Naive thymus-derived CD4-positive, alpha-beta T cell (primary cell): ENCODE measurements at regions not wholly inside any gene's neighbourhood (a gene's known extent, or its start where the extent isn't known, plus 50 kb on each side); places are given as distances from the start of the nearest gene placed in this dataset.

Experiments
- ATAC-seq: fragments of 150-1000 bp; cut with Tn5 transposase; 2 replicates; pipeline ENCODE4 v1.10.0; 2021; ENCODE audit warnings: mild to moderate bottlenecking, moderate library complexity
- CTCF ChIA-PET: fragments of 350-600 bp; sonication (Branson Sonifier 250); formaldehyde crosslinking; loops from one replicate; lab custom pipeline; 2021; ENCODE audit warnings: antibody characterized with exemption; lab: Charles Lee
- POLR2A ChIA-PET: fragments of 350-600 bp; sonication (Branson Sonifier 250); formaldehyde crosslinking; loops from one replicate; lab custom pipeline; 2021; ENCODE audit warnings: antibody characterized with exemption, inconsistent platforms; lab: Charles Lee
- DNase-seq, 9 donors: peaks; one replicate each; pipeline versions ENCODE4 v3.0.0 to v3.0.0-alpha.2; 2020 to 2022; ENCODE audit warnings: mixed read lengths in 1 of 9
- H3K27ac ChIP-seq: one replicate; pipeline ENCODE4 v1.7.0; 2013; ENCODE audit warnings: mild to moderate bottlenecking, low read depth, low read length, moderate library complexity
- H3K27me3 ChIP-seq, 2 donors: one replicate each; pipeline ENCODE4 v1.7.0; 2013; ENCODE audit warnings: low read length in 2 of 2, mild to moderate bottlenecking in 2 of 2, moderate library complexity in 2 of 2; ENCODE audit not compliant: control insufficient read depth in 2 of 2, insufficient read depth in 2 of 2
- H3K36me3 ChIP-seq, 3 experiments: 1 replicate in 2 of 3; 2 replicates in 1 of 3; pipeline ENCODE4 v1.7.0; 2013; ENCODE audit warnings: low read length in 3 of 3, mild to moderate bottlenecking in 3 of 3, moderate library complexity in 1 of 3; ENCODE audit not compliant: insufficient read depth in 3 of 3, control insufficient read depth in 2 of 3
- H3K4me1 ChIP-seq, 2 donors: one replicate each; pipeline ENCODE4 v1.7.0; 2013; ENCODE audit warnings: low read length in 2 of 2, mild to moderate bottlenecking in 2 of 2, moderate library complexity in 1 of 2; ENCODE audit not compliant: control insufficient read depth in 2 of 2, insufficient read depth in 2 of 2
- H3K4me3 ChIP-seq: 2 replicates; pipeline ENCODE4 v1.7.0; 2013; ENCODE audit warnings: mild to moderate bottlenecking, low read length
- H3K9me3 ChIP-seq, 3 experiments: 1 replicate in 2 of 3; 2 replicates in 1 of 3; pipeline ENCODE4 v1.7.0; 2013; ENCODE audit warnings: low read length in 3 of 3; ENCODE audit not compliant: control insufficient read depth in 2 of 3
- H3K27ac Mint-ChIP-seq, 9 donors: one replicate each; pipeline ENCODE4 v1.8.0; 2020 to 2022; ENCODE audit warnings: mixed read lengths in 9 of 9, mild to moderate bottlenecking in 8 of 9, moderate library complexity in 5 of 9, inconsistent platforms in 2 of 9
- H3K27me3 Mint-ChIP-seq, 5 donors: one replicate each; pipeline ENCODE4 v1.8.0; 2021 to 2022; ENCODE audit warnings: mixed read lengths in 5 of 5, mild to moderate bottlenecking in 1 of 5
- H3K36me3 Mint-ChIP-seq, 5 donors: one replicate each; pipeline ENCODE4 v1.8.0; 2020 to 2022; ENCODE audit warnings: mixed read lengths in 5 of 5, mild to moderate bottlenecking in 3 of 5, inconsistent platforms in 1 of 5
- H3K4me1 Mint-ChIP-seq, 7 donors: one replicate each; pipeline ENCODE4 v1.8.0; 2020 to 2022; ENCODE audit warnings: mixed read lengths in 7 of 7, mild to moderate bottlenecking in 3 of 7, inconsistent platforms in 1 of 7
- H3K4me3 Mint-ChIP-seq, 10 donors: one replicate each; pipeline ENCODE4 v1.8.0; 2020 to 2022; ENCODE audit warnings: mild to moderate bottlenecking in 10 of 10, mixed read lengths in 10 of 10, moderate library complexity in 6 of 10, inconsistent platforms in 2 of 10
- H3K9me3 Mint-ChIP-seq, 11 donors: one replicate each; pipeline ENCODE4 v1.8.0; 2020 to 2022; ENCODE audit warnings: mixed read lengths in 11 of 11, mild to moderate bottlenecking in 4 of 11, inconsistent platforms in 1 of 11, moderate library complexity in 1 of 11
- intact Hi-C, 2 donors: fragments of 100-400 bp; cut with micrococcal nuclease; formaldehyde crosslinking; loops; one replicate each; pipeline ENCODE4 v1.15.1; 2023

GRCh38 chr5:85849411-85849810 lies 768.3 kb upstream of the COX7C start:
- Mint-ChIP-seq H3K9me3 (peaks cover 0 to 11% (median 4%) of the 10 kb centered on the region in 11 donors), H3K27ac (no peak overlapping the region), H3K36me3 (no peaks in the 10 kb centered on the region), H3K4me1 (no peaks in the 10 kb centered on the region), H3K4me3 (no peak overlapping the region), H3K27me3 (no peaks in the 10 kb centered on the region)
- no peaks in the 10 kb centered on the region for H3K4me1 ChIP-seq
- no peaks in the 10 kb centered on the region for H3K36me3 ChIP-seq
- ATAC-seq (no peak), DNase-seq (no peak)
- intact Hi-C loops: no loop called here
- no peak overlapping the region for H3K4me3 ChIP-seq
- no peaks in the 10 kb centered on the region for H3K27me3 ChIP-seq
- no peak overlapping the region for H3K27ac ChIP-seq
- ChIA-PET CTCF (no interaction called here), POLR2A (no interaction called here)
- H3K9me3 ChIP-seq: no peaks in the 10 kb centered on the region

- intact Hi-C loops: no loop called here
- ATAC-seq (no peak), DNase-seq (no peak)
- Histone ChIP-seq H3K36me3 (no peaks in the 10 kb centered on the region), H3K27ac (no peak overlapping the region), H3K9me3 (no peaks in the 10 kb centered on the region), H3K4me1 (no peaks in the 10 kb centered on the region), H3K27me3 (no peaks in the 10 kb centered on the region), H3K4me3 (no peak overlapping the region)
- H3K9me3 Mint-ChIP-seq: peaks cover 0 to 21% (median 2%) of the 10 kb centered on the region in 11 donors
- no peaks in the 10 kb centered on the region for H3K36me3 Mint-ChIP-seq
- no peak overlapping the region for H3K27ac Mint-ChIP-seq
- H3K4me1 Mint-ChIP-seq: no peaks in the 10 kb centered on the region
- POLR2A ChIA-PET: no interaction called here
- no peak overlapping the region for H3K4me3 Mint-ChIP-seq
- no peaks in the 10 kb centered on the region for H3K27me3 Mint-ChIP-seq
- CTCF ChIA-PET: no interaction called here
Measured at GRCh38 chr5:85865296-85865695, 752.4 kb upstream of the COX7C start.

GRCh38 chr5:85868070-85868469 lies 749.7 kb upstream of the COX7C start:
- no peak for ATAC-seq
- no peaks in the 10 kb centered on the region for H3K36me3 Mint-ChIP-seq
- POLR2A ChIA-PET: no interaction called here

GRCh38 chr5:85893996-85894395 lies 723.7 kb upstream of the COX7C start:
- CTCF ChIA-PET: no interaction called here
- intact Hi-C loops: no loop called here
- Mint-ChIP-seq H3K4me1 (no peaks in the 10 kb centered on the region), H3K27ac (no peak overlapping the region), H3K9me3 (peaks cover 0 to 20% (median 0%) of the 10 kb centered on the region in 11 donors), H3K4me3 (no peak overlapping the region), H3K36me3 (no peaks in the 10 kb centered on the region), H3K27me3 (no peaks in the 10 kb centered on the region)
- Histone ChIP-seq H3K9me3 (no peaks in the 10 kb centered on the region), H3K27me3 (no peaks in the 10 kb centered on the region), H3K36me3 (no peaks in the 10 kb centered on the region), H3K4me1 (no peaks in the 10 kb centered on the region), H3K4me3 (no peak overlapping the region), H3K27ac (no peak overlapping the region)
- no peak for DNase-seq
- POLR2A ChIA-PET: no interaction called here
- no peak for ATAC-seq

More at GRCh38 chr5:85868070-85868469, 749.7 kb upstream of the COX7C start:
- H3K9me3 ChIP-seq: no peaks in the 10 kb centered on the region
- no peak overlapping the region for H3K27ac Mint-ChIP-seq
- no peaks in the 10 kb centered on the region for H3K36me3 ChIP-seq
- no peaks in the 10 kb centered on the region for H3K27me3 ChIP-seq
- DNase-seq: no peak
- H3K4me3 ChIP-seq: no peak overlapping the region
- no peaks in the 10 kb centered on the region for H3K27me3 Mint-ChIP-seq
- H3K4me3 Mint-ChIP-seq: no peak overlapping the region
- intact Hi-C loops: no loop called here
- CTCF ChIA-PET: no interaction called here
- no peak overlapping the region for H3K27ac ChIP-seq
- no peaks in the 10 kb centered on the region for H3K4me1 Mint-ChIP-seq
- H3K9me3 Mint-ChIP-seq: peaks cover 0 to 28% (median 1%) of the 10 kb centered on the region in 11 donors
- no peaks in the 10 kb centered on the region for H3K4me1 ChIP-seq

GRCh38 chr5:85896514-85896913 lies 721.2 kb upstream of the COX7C start:
- POLR2A ChIA-PET: no interaction called here
- H3K9me3 Mint-ChIP-seq: peaks cover 0 to 15% (median 0%) of the 10 kb centered on the region in 11 donors
- intact Hi-C loops: no loop called here

GRCh38 chr5:85906460-85906859 lies 711.3 kb upstream of the COX7C start:
- Histone ChIP-seq H3K27me3 (no peaks in the 10 kb centered on the region), H3K4me1 (no peaks in the 10 kb centered on the region), H3K4me3 (no peak overlapping the region), H3K36me3 (no peaks in the 10 kb centered on the region), H3K27ac (no peak overlapping the region), H3K9me3 (no peaks in the 10 kb centered on the region)
- Mint-ChIP-seq H3K4me1 (no peaks in the 10 kb centered on the region), H3K36me3 (no peaks in the 10 kb centered on the region), H3K9me3 (peaks cover 0 to 7% (median 0%) of the 10 kb centered on the region in 11 donors), H3K4me3 (no peak overlapping the region), H3K27me3 (no peaks in the 10 kb centered on the region), H3K27ac (no peak overlapping the region)
- no peak for ATAC-seq
- no peak for DNase-seq
- ChIA-PET CTCF (no interaction called here), POLR2A (no interaction called here)
- intact Hi-C loops: no loop called here

More at GRCh38 chr5:85896514-85896913, 721.2 kb upstream of the COX7C start:
- CTCF ChIA-PET: no interaction called here
- Mint-ChIP-seq H3K4me1 (no peaks in the 10 kb centered on the region), H3K4me3 (no peak overlapping the region), H3K27ac (no peak overlapping the region), H3K36me3 (no peaks in the 10 kb centered on the region), H3K27me3 (no peaks in the 10 kb centered on the region)
- no peaks in the 10 kb centered on the region for H3K36me3 ChIP-seq
- H3K9me3 ChIP-seq: no peaks in the 10 kb centered on the region
- no peak overlapping the region for H3K4me3 ChIP-seq
- no peak overlapping the region for H3K27ac ChIP-seq
- no peak for ATAC-seq
- DNase-seq: no peak
- no peaks in the 10 kb centered on the region for H3K27me3 ChIP-seq
- no peaks in the 10 kb centered on the region for H3K4me1 ChIP-seq

- Mint-ChIP-seq H3K4me3 (no peak overlapping the region), H3K36me3 (no peaks in the 10 kb centered on the region), H3K27ac (no peak overlapping the region), H3K27me3 (no peaks in the 10 kb centered on the region), H3K9me3 (peaks cover 0 to 14% (median 0%) of the 10 kb centered on the region in 11 donors), H3K4me1 (no peaks in the 10 kb centered on the region)
- Histone ChIP-seq H3K36me3 (no peaks in the 10 kb centered on the region), H3K4me1 (no peaks in the 10 kb centered on the region), H3K27me3 (no peaks in the 10 kb centered on the region), H3K4me3 (no peak overlapping the region), H3K27ac (no peak overlapping the region), H3K9me3 (no peaks in the 10 kb centered on the region)
- POLR2A ChIA-PET: no interaction called here
- DNase-seq (no peak), ATAC-seq (no peak)
- CTCF ChIA-PET: no interaction called here
- intact Hi-C loops: no loop called here
Measured at GRCh38 chr5:85910335-85910734, 707.4 kb upstream of the COX7C start.
